ENCODE measurements at regions not wholly inside any gene's neighbourhood (a gene's known extent, or its start where the extent isn't known, plus 50 kb on each side); places are given as distances from the start of the nearest gene placed in this dataset.

DNA sequence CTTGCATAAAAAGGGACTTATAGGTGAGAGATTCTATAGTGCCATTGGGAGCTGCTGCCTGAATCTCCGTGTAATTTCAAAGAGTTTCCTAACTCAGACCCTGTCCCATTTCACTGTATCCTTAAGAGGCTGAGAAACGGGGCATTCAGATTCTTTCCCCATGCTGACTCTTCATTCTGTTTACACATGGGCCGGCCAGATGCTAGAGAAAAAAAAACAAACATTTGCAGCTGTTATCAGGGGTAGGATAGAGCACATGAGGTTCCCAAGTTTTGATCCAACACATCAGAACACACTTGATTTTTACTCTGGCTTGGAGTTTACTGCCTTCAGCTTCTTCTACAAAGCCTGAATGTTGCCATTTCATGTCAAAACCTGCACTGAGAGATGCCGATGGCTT, 215.9 kb upstream of the TPRG1 start:
- TF ChIP-seq POLR2A (IDR thresholded peaks at IDR 0.05; ENCODE audit: control extremely low read depth in 1 of 2, low read depth in 2 of 2, low read length in 2 of 2): no peak
- no peak for TF ChIP-seq POLR2AphosphoS5 (IDR thresholded peaks at IDR 0.05; ENCODE audit: low read depth, low read length)
- no peak for TF ChIP-seq ASH2L (IDR thresholded peaks at IDR 0.05; ENCODE audit: low read length)
- no peak for TF ChIP-seq JUND (IDR thresholded peaks at IDR 0.05; ENCODE audit: low read length)
- no peak for TF ChIP-seq EZH2 (IDR thresholded peaks at IDR 0.05; ENCODE audit: low read depth, low read length, severe bottlenecking)
- no peak for TF ChIP-seq TCF12 (IDR thresholded peaks at IDR 0.05; ENCODE audit: low read depth, low read length)
- no peak for TF ChIP-seq CTCF (IDR thresholded peaks at IDR 0.05; ENCODE audit: control extremely low read depth in 1 of 3, insufficient read depth in 1 of 3, low read depth in 1 of 3, low read length in 3 of 3)
- TF ChIP-seq RAD21 (IDR thresholded peaks at IDR 0.05 in 1 of 2, conservative IDR thresholded peaks at IDR 0.05 in 1 of 2; ENCODE audit: low read depth in 2 of 2, low read length in 2 of 2): no peak
